ENCODE measurements at regions not wholly inside any gene's neighbourhood (a gene's known extent, or its start where the extent isn't known, plus 50 kb on each side); places are given as distances from the start of the nearest gene placed in this dataset.

GRCh38 chr7:9498303-9498702 is 1064.9 kb downstream of the NXPH1 start:
- H3K4ac ChIP-seq (ENCODE audit: low read depth, low read length): no peak overlapping the region
- no peak overlapping the region for H2BK15ac ChIP-seq (ENCODE audit: low read depth, low read length)
- no peak overlapping the region for H4K5ac ChIP-seq (ENCODE audit: insufficient read length, low read depth, low read length)
- H3K36me3 Mint-ChIP-seq (ENCODE audit: insufficient read depth in 1 of 3, low read depth in 3 of 3): no peaks in the 10 kb centered on the region; a peak in 1 of 7 replicates
- H4K20me1 ChIP-seq (ENCODE audit: control insufficient read depth, insufficient read depth, insufficient read length): no peaks in the 10 kb centered on the region
- H3K23me2 ChIP-seq (ENCODE audit: insufficient read length, low read depth, low read length, poor library complexity, severe bottlenecking): no peaks in the 10 kb centered on the region
- H2BK5ac ChIP-seq (ENCODE audit: insufficient read length, low read length): no peak overlapping the region
- H3K27me3 ChIP-seq (ENCODE audit: insufficient read depth, low read length): no peaks in the 10 kb centered on the region; the same call in 1 of the 2 replicates
- H3K4me1 Mint-ChIP-seq: peaks cover 0 to 4% of the 10 kb centered on the region in 2 experiments; a peak in 1 of 4 replicates
- no peak overlapping the region for H2BK12ac ChIP-seq (ENCODE audit: insufficient read length, low read depth, low read length)
- no peak overlapping the region for H2AK5ac ChIP-seq (ENCODE audit: insufficient read length, low read length)
- no peak overlapping the region for H3K4me3 Mint-ChIP-seq
- no peak overlapping the region for H3K27ac Mint-ChIP-seq
- no peaks in the 10 kb centered on the region for H3K27me3 Mint-ChIP-seq (ENCODE audit: low read depth)
- TF ChIP-seq, protein P1, sequence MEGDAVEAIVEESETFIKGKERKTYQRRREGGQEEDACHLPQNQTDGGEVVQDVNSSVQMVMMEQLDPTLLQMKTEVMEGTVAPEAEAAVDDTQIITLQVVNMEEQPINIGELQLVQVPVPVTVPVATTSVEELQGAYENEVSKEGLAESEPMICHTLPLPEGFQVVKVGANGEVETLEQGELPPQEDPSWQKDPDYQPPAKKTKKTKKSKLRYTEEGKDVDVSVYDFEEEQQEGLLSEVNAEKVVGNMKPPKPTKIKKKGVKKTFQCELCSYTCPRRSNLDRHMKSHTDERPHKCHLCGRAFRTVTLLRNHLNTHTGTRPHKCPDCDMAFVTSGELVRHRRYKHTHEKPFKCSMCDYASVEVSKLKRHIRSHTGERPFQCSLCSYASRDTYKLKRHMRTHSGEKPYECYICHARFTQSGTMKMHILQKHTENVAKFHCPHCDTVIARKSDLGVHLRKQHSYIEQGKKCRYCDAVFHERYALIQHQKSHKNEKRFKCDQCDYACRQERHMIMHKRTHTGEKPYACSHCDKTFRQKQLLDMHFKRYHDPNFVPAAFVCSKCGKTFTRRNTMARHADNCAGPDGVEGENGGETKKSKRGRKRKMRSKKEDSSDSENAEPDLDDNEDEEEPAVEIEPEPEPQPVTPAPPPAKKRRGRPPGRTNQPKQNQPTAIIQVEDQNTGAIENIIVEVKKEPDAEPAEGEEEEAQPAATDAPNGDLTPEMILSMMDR (conservative IDR thresholded peaks at IDR 0.05): no peak
- WGBS (ENCODE audit: extremely low coverage, insufficient read length, low lambda C conversion rate): no CpG with 5 or more reads among the region's 3 CpGs
- H2BK120ac ChIP-seq (ENCODE audit: low read depth, low read length, poor library complexity, severe bottlenecking): no peak overlapping the region
- H3K56ac ChIP-seq (ENCODE audit: insufficient read length, low read depth, low read length): no peak overlapping the region
- H3K4me1 ChIP-seq (ENCODE audit: insufficient read depth, low read length): no peaks in the 10 kb centered on the region
- no peak overlapping the region for H3K23ac ChIP-seq (ENCODE audit: insufficient read length, low read depth, low read length)
- no peaks in the 10 kb centered on the region for H3K79me2 ChIP-seq (ENCODE audit: insufficient read depth, low read length)
- no peak overlapping the region for H2BK20ac ChIP-seq (ENCODE audit: low read depth, low read length, poor library complexity, severe bottlenecking)
- H4K91ac ChIP-seq (ENCODE audit: insufficient read length, low read depth, low read length): no peak overlapping the region
- no peak overlapping the region for H3K4me2 ChIP-seq (ENCODE audit: insufficient read depth, insufficient read length, low read length)
- no peaks in the 10 kb centered on the region for H3K79me1 ChIP-seq (ENCODE audit: insufficient read depth, low read depth, low read length, poor library complexity, severe bottlenecking)
- H3T11ph ChIP-seq (ENCODE audit: low read length): no peak overlapping the region
- H3K9ac ChIP-seq (ENCODE audit: extremely low read depth, insufficient read length, low read length): no peak overlapping the region
- no peak overlapping the region for H4K8ac ChIP-seq (replicated peaks; ENCODE audit: insufficient read length, low read depth, low read length)
- H3K9me3 Mint-ChIP-seq: peaks cover 0 to 2% of the 10 kb centered on the region in 2 experiments; a peak in 1 of 5 replicates
- no peaks in the 10 kb centered on the region for H3K9me3 ChIP-seq (ENCODE audit: control insufficient read depth, low read depth, low read length)
- no peak for DNase-seq
- H3K27ac ChIP-seq (ENCODE audit: insufficient read length, low read depth, low read length): no peak overlapping the region
- no peak overlapping the region for H2AFZ ChIP-seq (ENCODE audit: low read length)
- H3K18ac ChIP-seq (ENCODE audit: insufficient read length, low read depth, low read length): no peak overlapping the region
- no peak overlapping the region for H3K14ac ChIP-seq (ENCODE audit: insufficient read depth, low read length)

Measured in H9 (cell line).